Natural killer cell (primary cell): ENCODE measurements at regions not wholly inside any gene's neighbourhood (a gene's known extent, or its start where the extent isn't known, plus 50 kb on each side); places are given as distances from the start of the nearest gene placed in this dataset.
A peak's percentile ranks its signal among the peaks of the same experiment; 100 is the strongest.

Experiments used
- ATAC-seq, 3 donors: fragments of 150-1000 bp in 2 of 3; fragments of 200-7000 bp in 1 of 3; cut with Tn5 transposase; 1 replicate in 1 of 3; 2 replicates in 2 of 3; pipeline ENCODE4 v1.10.0; 2021; ENCODE audit warnings: mild to moderate bottlenecking in 2 of 3, moderate library complexity in 2 of 3
- DNase-seq, 2 donors: peaks; one replicate each; pipeline versions ENCODE4 v3.0.0 to v3.0.0-alpha.2; 2013 to 2021; ENCODE audit warnings: mixed read lengths in 1 of 2
- H3K27ac ChIP-seq: one replicate; pipeline ENCODE4 v1.5.1; 2013; ENCODE audit warnings: mild to moderate bottlenecking, low read length
- H3K27me3 ChIP-seq: one replicate; pipeline ENCODE4 v1.6.1; 2013; ENCODE audit warnings: low read length; ENCODE audit not compliant: control insufficient read depth, insufficient read depth
- H3K36me3 ChIP-seq: one replicate; pipeline ENCODE4 v1.6.1; 2013; ENCODE audit warnings: low read length; ENCODE audit not compliant: control insufficient read depth, insufficient read depth
- H3K4me1 ChIP-seq: one replicate; pipeline ENCODE4 v1.6.1; 2013; ENCODE audit warnings: low read length; ENCODE audit not compliant: control insufficient read depth, insufficient read depth
- H3K4me3 ChIP-seq: one replicate; pipeline ENCODE4 v1.5.1; 2013; ENCODE audit warnings: low read length
- H3K9me3 ChIP-seq: one replicate; pipeline ENCODE4 v1.6.1; 2013; ENCODE audit warnings: low read length; ENCODE audit not compliant: control insufficient read depth, insufficient read depth
- H3K27ac Mint-ChIP-seq, 2 donors: one replicate each; pipeline ENCODE4 v1.8.0; 2022; ENCODE audit warnings: mild to moderate bottlenecking in 2 of 2, mixed read lengths in 2 of 2, moderate library complexity in 1 of 2
- H3K27me3 Mint-ChIP-seq, 2 donors: one replicate each; pipeline ENCODE4 v1.8.0; 2022; ENCODE audit warnings: low read depth in 2 of 2, mixed read lengths in 2 of 2
- H3K36me3 Mint-ChIP-seq: one replicate; pipeline ENCODE4 v1.8.0; 2022; ENCODE audit warnings: mixed read lengths
- H3K4me1 Mint-ChIP-seq, 2 donors: one replicate each; pipeline ENCODE4 v1.8.0; 2022; ENCODE audit warnings: mixed read lengths in 2 of 2
- H3K4me3 Mint-ChIP-seq: one replicate; pipeline ENCODE4 v1.8.0; 2022; ENCODE audit warnings: mild to moderate bottlenecking, moderate library complexity, mixed read lengths
- H3K9me3 Mint-ChIP-seq, 2 donors: one replicate each; pipeline ENCODE4 v1.8.0; 2022; ENCODE audit warnings: mixed read lengths in 2 of 2
- CTCF ChIP-seq: fragments of 200-600 bp; IDR thresholded peaks from one replicate; pipeline ENCODE4 v1.8.0; 2022; ENCODE audit warnings: antibody characterized with exemption
- WGBS: methylation state at CpG from one replicate; pipeline ENCODE4 v1.1.7; 2013; ENCODE audit warnings: missing lambda C conversion rate; ENCODE audit not compliant: insufficient coverage; 5-methylcytosine and 5-hydroxymethylcytosine counted together
- intact Hi-C: fragments of 100-400 bp; cut with micrococcal nuclease; formaldehyde crosslinking; loops from one replicate; pipeline ENCODE4 v1.14.2; 2022

- Mint-ChIP-seq H3K4me3 (no peak overlapping the region), H3K27ac (no peak overlapping the region), H3K36me3 (no peaks in the 10 kb centered on the region), H3K4me1 (no peaks in the 10 kb centered on the region), H3K27me3 (peaks cover 12 to 21% of the 10 kb centered on the region in 2 donors), H3K9me3 (peaks cover 0 to 7% of the 10 kb centered on the region in 2 donors)
- no peak overlapping the region for H3K27ac ChIP-seq
- no peak for DNase-seq
- 71% methylated on average over 5 of the region's 5 CpGs for WGBS
- ATAC-seq: no peak
- intact Hi-C loops: no loop called here
- H3K36me3 ChIP-seq: no peaks in the 10 kb centered on the region
- H3K27me3 ChIP-seq: peaks cover 4% of the 10 kb centered on the region
- H3K4me3 ChIP-seq: no peak overlapping the region
- TF ChIP-seq CTCF: no peak
- H3K4me1 ChIP-seq: no peaks in the 10 kb centered on the region
- no peaks in the 10 kb centered on the region for H3K9me3 ChIP-seq
These were observed 61.0 kb downstream of the MRGPRX1 start for GRCh38 chr11:18878211-18878610.

- Histone ChIP-seq H3K4me3 (no peak overlapping the region), H3K4me1 (no peaks in the 10 kb centered on the region), H3K9me3 (no peaks in the 10 kb centered on the region), H3K27ac (no peak overlapping the region), H3K36me3 (no peaks in the 10 kb centered on the region), H3K27me3 (no peaks in the 10 kb centered on the region)
- intact Hi-C loops: no loop called here
- DNase-seq: no peak
- H3K36me3 Mint-ChIP-seq: no peaks in the 10 kb centered on the region
- TF ChIP-seq CTCF: no peak
- ATAC-seq: no peak
- WGBS: 86% methylated on average over 2 of the region's 2 CpGs
- no peak overlapping the region for H3K27ac Mint-ChIP-seq
- no peak overlapping the region for H3K4me3 Mint-ChIP-seq
- no peaks in the 10 kb centered on the region for H3K4me1 Mint-ChIP-seq
- H3K27me3 Mint-ChIP-seq: peaks cover 9 to 26% of the 10 kb centered on the region in 2 donors
- no peaks in the 10 kb centered on the region for H3K9me3 Mint-ChIP-seq
These were observed 73.3 kb downstream of the MRGPRX1 start for GRCh38 chr11:18865951-18866350.

- intact Hi-C loops: no loop called here
- ATAC-seq: no peak
- Histone ChIP-seq H3K4me3 (no peak overlapping the region), H3K27ac (no peak overlapping the region), H3K27me3 (no peaks in the 10 kb centered on the region), H3K36me3 (no peaks in the 10 kb centered on the region), H3K9me3 (no peaks in the 10 kb centered on the region), H3K4me1 (no peaks in the 10 kb centered on the region)
- WGBS: 93% methylated on average over 3 of the region's 3 CpGs
- no peak for TF ChIP-seq CTCF
- no peak for DNase-seq
- Mint-ChIP-seq H3K27ac (no peak overlapping the region), H3K36me3 (no peaks in the 10 kb centered on the region), H3K4me3 (no peak overlapping the region), H3K9me3 (no peaks in the 10 kb centered on the region), H3K27me3 (peaks cover 10 to 31% of the 10 kb centered on the region in 2 donors), H3K4me1 (no peaks in the 10 kb centered on the region)
These were observed 73.7 kb upstream of the PTPN5 start for GRCh38 chr11:18865261-18865660.

GRCh38 chr11:18853086-18853720 lies 61.6 kb upstream of the PTPN5 start:
- ATAC-seq: no peak
- peaks cover 20 to 45% of the 10 kb centered on the region in 2 donors for H3K27me3 Mint-ChIP-seq
- H3K27ac Mint-ChIP-seq: no peak overlapping the region
- no peaks in the 10 kb centered on the region for H3K4me1 Mint-ChIP-seq
- no peaks in the 10 kb centered on the region for H3K9me3 ChIP-seq
- intact Hi-C loops: no loop called here
- H3K4me3 Mint-ChIP-seq: no peak overlapping the region
- no peak overlapping the region for H3K4me3 ChIP-seq
- peaks cover 2 to 5% of the 10 kb centered on the region in 2 donors for H3K9me3 Mint-ChIP-seq
- no peaks in the 10 kb centered on the region for H3K4me1 ChIP-seq
- 44% methylated on average over 5 of the region's 5 CpGs for WGBS
- H3K27me3 ChIP-seq: no peaks in the 10 kb centered on the region
- peak; percentile 13 for TF ChIP-seq CTCF
- DNase-seq: peak in 1 of 2 donors; percentile 4
- no peak overlapping the region for H3K27ac ChIP-seq
- H3K36me3 Mint-ChIP-seq: no peaks in the 10 kb centered on the region
- no peaks in the 10 kb centered on the region for H3K36me3 ChIP-seq
